ENCODE measurements at regions not wholly inside any gene's neighbourhood (a gene's known extent, or its start where the extent isn't known, plus 50 kb on each side); places are given as distances from the start of the nearest gene placed in this dataset.

GRCh38 chr1:29743264-29743663 is 506.9 kb downstream of the PTPRU start:
- Mint-ChIP-seq H3K9me3 (no peaks in the 10 kb centered on the region), H3K27me3 (peaks cover 4% of the 10 kb centered on the region), H3K4me3 (no peak overlapping the region), H3K4me1 (no peaks in the 10 kb centered on the region), H3K36me3 (ENCODE audit: low read depth) (no peaks in the 10 kb centered on the region), H3K27ac (no peak overlapping the region)
- ChIA-PET CTCF (no interaction called here), POLR2A (no interaction called here)
- DNase-seq: no peak

DNA sequence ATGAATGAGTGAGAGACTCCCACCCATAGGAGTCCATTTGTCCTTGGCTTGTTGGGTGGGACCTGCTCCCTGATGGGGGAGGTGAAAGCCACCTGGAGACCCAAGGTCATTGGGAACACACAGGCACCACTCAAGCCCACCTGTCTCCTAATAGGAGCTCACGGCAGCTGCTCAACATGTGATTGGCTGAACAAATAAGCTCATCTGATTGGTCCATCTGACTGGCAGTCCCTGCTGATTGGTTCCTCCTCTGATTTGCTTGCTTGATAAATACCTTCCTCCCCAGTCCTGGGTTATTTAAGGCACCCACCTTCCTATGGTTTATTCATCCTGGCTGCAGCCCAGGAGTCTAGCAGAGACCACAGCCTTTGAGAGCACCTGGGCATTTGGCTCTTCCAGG is 502.9 kb downstream of the PTPRU start:
- Mint-ChIP-seq H3K36me3 (ENCODE audit: low read depth) (no peaks in the 10 kb centered on the region), H3K4me1 (no peaks in the 10 kb centered on the region), H3K27me3 (peaks cover 4% of the 10 kb centered on the region), H3K27ac (no peak overlapping the region), H3K4me3 (no peak overlapping the region), H3K9me3 (no peaks in the 10 kb centered on the region)
- ChIA-PET CTCF (no interaction called here), POLR2A (no interaction called here)
- DNase-seq: no peak

GRCh38 chr1:29736582-29737188 is 500.4 kb downstream of the PTPRU start:
- Mint-ChIP-seq H3K27me3 (no peaks in the 10 kb centered on the region), H3K27ac (no peak overlapping the region), H3K4me1 (peaks cover 3% of the 10 kb centered on the region), H3K9me3 (no peaks in the 10 kb centered on the region), H3K36me3 (ENCODE audit: low read depth) (no peaks in the 10 kb centered on the region), H3K4me3 (no peak overlapping the region)
- ChIA-PET POLR2A (no interaction called here), CTCF (interaction anchor here (1.3 kb wide), 1 partner anchor 15 kb away, joined by 4 read pairs; no protein-coding TSS in a partner anchor)
- DNase-seq: peak; percentile 45

- Mint-ChIP-seq H3K4me1 (peaks cover 3% of the 10 kb centered on the region), H3K9me3 (no peaks in the 10 kb centered on the region), H3K27me3 (no peaks in the 10 kb centered on the region), H3K36me3 (ENCODE audit: low read depth) (no peaks in the 10 kb centered on the region), H3K27ac (no peak overlapping the region), H3K4me3 (no peak overlapping the region)
- CTCF ChIA-PET: interaction anchor here (0.7 kb wide), 1 partner anchor 18 kb away, joined by 3 read pairs; no protein-coding TSS in a partner anchor
- DNase-seq: no peak
- POLR2A ChIA-PET: no interaction called here
These were observed 496.1 kb downstream of the PTPRU start for GRCh38 chr1:29732453-29732852.

- Mint-ChIP-seq H3K9me3 (no peaks in the 10 kb centered on the region), H3K4me1 (peaks cover 3% of the 10 kb centered on the region), H3K27ac (no peak overlapping the region), H3K36me3 (ENCODE audit: low read depth) (no peaks in the 10 kb centered on the region), H3K27me3 (no peaks in the 10 kb centered on the region), H3K4me3 (no peak overlapping the region)
- POLR2A ChIA-PET: no interaction called here
- CTCF ChIA-PET: no interaction called here
- DNase-seq: no peak
These were observed 494.3 kb downstream of the PTPRU start for GRCh38 chr1:29730623-29731022.

- Mint-ChIP-seq H3K9me3 (no peaks in the 10 kb centered on the region), H3K27ac (no peak overlapping the region)
- POLR2A ChIA-PET: no interaction called here
These were observed 493.0 kb downstream of the PTPRU start for GRCh38 chr1:29729281-29729680.

GRCh38 chr1:29728703-29729102 is 492.4 kb downstream of the PTPRU start:
- Mint-ChIP-seq H3K36me3 (ENCODE audit: low read depth) (peaks cover 3% of the 10 kb centered on the region), H3K4me1 (peaks cover 3% of the 10 kb centered on the region), H3K27ac (no peak overlapping the region), H3K9me3 (peaks cover 3% of the 10 kb centered on the region), H3K27me3 (no peaks in the 10 kb centered on the region), H3K4me3 (no peak overlapping the region)
- POLR2A ChIA-PET: no interaction called here
- no peak for DNase-seq
- CTCF ChIA-PET: no interaction called here

More at GRCh38 chr1:29729281-29729680, 493.0 kb downstream of the PTPRU start:
- no peak for DNase-seq
- Mint-ChIP-seq H3K36me3 (ENCODE audit: low read depth) (no peaks in the 10 kb centered on the region), H3K4me1 (peaks cover 3% of the 10 kb centered on the region), H3K4me3 (no peak overlapping the region), H3K27me3 (no peaks in the 10 kb centered on the region)
- CTCF ChIA-PET: no interaction called here

DNA sequence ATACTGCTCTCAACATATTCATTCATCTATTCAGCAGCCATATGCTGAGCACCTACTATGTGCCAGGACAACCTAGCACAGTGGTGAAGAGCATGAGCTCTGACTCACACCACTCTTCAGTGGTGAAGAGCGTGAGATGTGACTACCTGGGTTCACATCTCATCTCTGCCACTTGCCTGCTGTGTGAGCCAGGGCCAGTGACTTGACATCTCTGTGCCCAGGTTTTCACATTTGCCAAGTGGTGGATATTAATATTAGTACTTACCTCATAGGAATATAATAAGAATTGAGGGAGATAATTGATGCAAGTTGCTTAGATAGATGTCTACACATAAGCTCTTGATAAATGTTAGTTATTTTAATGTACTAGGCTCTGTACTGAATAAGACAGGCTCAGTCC is 488.9 kb downstream of the PTPRU start:
- POLR2A ChIA-PET: no interaction called here
- H3K4me1 Mint-ChIP-seq: no peaks in the 10 kb centered on the region
- peaks cover 3% of the 10 kb centered on the region for H3K36me3 Mint-ChIP-seq (ENCODE audit: low read depth)

GRCh38 chr1:29722598-29722997 is 486.3 kb downstream of the PTPRU start:
- ChIA-PET CTCF (no interaction called here), POLR2A (no interaction called here)
- Mint-ChIP-seq H3K27ac (no peak overlapping the region), H3K36me3 (ENCODE audit: low read depth) (peaks cover 3% of the 10 kb centered on the region), H3K27me3 (peaks cover 2% of the 10 kb centered on the region), H3K4me1 (peaks cover 15% of the 10 kb centered on the region), H3K4me3 (peak overlapping the region; percentile 27), H3K9me3 (peaks cover 14% of the 10 kb centered on the region)
- DNase-seq: no peak

More for the DNA sequence above, 488.9 kb downstream of the PTPRU start:
- DNase-seq: no peak
- peaks cover 14% of the 10 kb centered on the region for H3K9me3 Mint-ChIP-seq
- H3K4me3 Mint-ChIP-seq: no peak overlapping the region
- CTCF ChIA-PET: interaction anchor here (0.5 kb wide), 1 partner anchor 1868 kb away, joined by 4 read pairs; no protein-coding TSS in a partner anchor
- no peaks in the 10 kb centered on the region for H3K27me3 Mint-ChIP-seq
- H3K27ac Mint-ChIP-seq: no peak overlapping the region

- H3K27ac Mint-ChIP-seq: no peak overlapping the region
- CTCF ChIA-PET: no interaction called here
These were observed 482.9 kb downstream of the PTPRU start for GRCh38 chr1:29719253-29719652.

DNA sequence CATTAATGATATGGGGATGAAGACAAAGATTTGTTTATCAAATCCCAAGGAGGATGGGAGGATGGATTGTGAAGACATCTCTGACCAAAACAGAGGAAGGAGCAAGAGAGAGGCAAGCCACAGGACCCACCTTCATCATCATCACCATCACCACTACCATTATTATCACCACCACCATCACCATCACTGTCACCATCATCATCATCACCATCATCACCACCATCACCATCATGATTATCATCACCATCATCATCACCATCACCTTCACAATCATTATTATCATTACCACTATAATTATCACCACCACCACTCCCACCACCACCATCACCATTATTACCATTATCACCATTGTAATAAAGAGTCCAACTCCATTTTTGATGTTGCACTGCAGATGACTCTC is 482.5 kb downstream of the PTPRU start:
- no peak for DNase-seq
- POLR2A ChIA-PET: no interaction called here
- Mint-ChIP-seq H3K27ac (no peak overlapping the region), H3K4me3 (no peak overlapping the region), H3K9me3 (peaks cover 11% of the 10 kb centered on the region), H3K36me3 (ENCODE audit: low read depth) (peaks cover 2% of the 10 kb centered on the region), H3K27me3 (peaks cover 2% of the 10 kb centered on the region), H3K4me1 (peaks cover 16% of the 10 kb centered on the region)
- CTCF ChIA-PET: no interaction called here

More at GRCh38 chr1:29719253-29719652, 482.9 kb downstream of the PTPRU start:
- no peak for DNase-seq
- POLR2A ChIA-PET: no interaction called here
- peaks cover 15% of the 10 kb centered on the region for H3K4me1 Mint-ChIP-seq
- H3K27me3 Mint-ChIP-seq: peaks cover 2% of the 10 kb centered on the region
- H3K4me3 Mint-ChIP-seq: no peak overlapping the region
- H3K36me3 Mint-ChIP-seq (ENCODE audit: low read depth): peaks cover 3% of the 10 kb centered on the region
- H3K9me3 Mint-ChIP-seq: peaks cover 14% of the 10 kb centered on the region

DNA sequence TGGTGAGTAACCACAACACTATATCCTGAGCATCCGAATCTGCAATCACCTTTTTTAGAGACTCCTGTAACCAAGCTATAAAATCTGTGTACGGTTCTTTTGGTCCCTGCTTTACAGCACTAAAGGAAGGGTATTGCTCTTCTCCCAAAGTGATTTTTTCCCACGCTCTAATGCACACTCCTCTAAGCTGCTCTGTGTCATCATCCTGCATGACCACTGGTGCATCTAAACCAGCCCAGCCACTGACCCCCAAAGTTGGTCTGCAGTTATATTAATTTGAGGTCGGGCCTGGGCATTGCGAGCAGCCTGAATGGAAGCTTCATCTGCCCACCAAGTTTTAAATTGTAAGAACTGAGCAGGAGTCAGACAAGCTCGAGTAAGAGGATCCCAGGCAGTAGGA is 480.0 kb downstream of the PTPRU start:
- DNase-seq: no peak
- CTCF ChIA-PET: no interaction called here
- POLR2A ChIA-PET: no interaction called here
- Mint-ChIP-seq H3K27ac (no peak overlapping the region), H3K27me3 (peaks cover 5% of the 10 kb centered on the region), H3K9me3 (peaks cover 4% of the 10 kb centered on the region), H3K36me3 (ENCODE audit: low read depth) (no peaks in the 10 kb centered on the region), H3K4me3 (no peak overlapping the region), H3K4me1 (peaks cover 33% of the 10 kb centered on the region)

DNA sequence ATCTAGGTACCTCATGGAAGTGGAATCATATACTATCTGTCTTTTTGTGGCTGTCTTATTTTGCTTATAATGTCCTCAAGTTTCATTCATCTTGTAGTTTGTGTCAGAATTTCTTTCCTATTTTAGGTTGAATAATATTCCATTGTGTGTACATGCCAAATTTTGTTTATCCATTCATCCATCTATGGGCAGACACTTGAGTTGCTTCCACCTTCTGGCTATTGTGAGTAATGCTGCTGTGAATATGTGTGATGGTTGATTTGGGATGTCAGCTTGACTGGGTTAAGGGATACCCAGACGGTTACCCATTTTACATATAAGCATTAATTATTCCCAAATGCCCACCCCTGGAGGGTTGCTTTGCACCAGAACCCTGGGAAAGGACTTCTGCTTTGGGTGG is 477.5 kb downstream of the PTPRU start:
- peaks cover 47% of the 10 kb centered on the region for H3K4me1 Mint-ChIP-seq
- no peaks in the 10 kb centered on the region for H3K9me3 Mint-ChIP-seq
- CTCF ChIA-PET: interaction anchor here (1.2 kb wide), 1 partner anchor 9 kb away, joined by 4 read pairs; no protein-coding TSS in a partner anchor
- no peak overlapping the region for H3K27ac Mint-ChIP-seq
- no peak overlapping the region for H3K4me3 Mint-ChIP-seq
- peaks cover 2% of the 10 kb centered on the region for H3K27me3 Mint-ChIP-seq
- DNase-seq: no peak
- H3K36me3 Mint-ChIP-seq (ENCODE audit: low read depth): no peaks in the 10 kb centered on the region
- POLR2A ChIA-PET: no interaction called here

DNA sequence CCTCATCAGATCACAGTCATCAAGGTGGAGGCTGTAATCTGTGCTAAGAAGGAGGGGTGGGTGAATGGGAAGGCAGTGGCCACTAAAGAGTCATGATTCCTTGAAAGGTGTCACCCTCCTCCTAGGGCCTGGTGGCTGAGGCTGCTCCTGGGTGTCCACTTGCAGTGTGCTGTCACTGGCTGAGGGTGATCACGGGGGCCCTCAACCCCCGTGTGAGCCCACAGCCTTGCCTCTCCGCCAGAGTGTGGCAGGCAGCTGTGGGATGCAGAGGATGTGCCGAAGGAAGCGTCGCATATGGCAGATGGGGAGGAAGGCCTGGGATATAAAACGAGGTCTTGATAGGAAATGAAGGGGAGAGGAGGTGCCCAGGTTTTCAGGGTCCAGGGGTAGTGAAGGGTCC is 476.5 kb downstream of the PTPRU start:
- Mint-ChIP-seq H3K4me3 (no peak overlapping the region), H3K27ac (no peak overlapping the region), H3K27me3 (peaks cover 2% of the 10 kb centered on the region), H3K36me3 (ENCODE audit: low read depth) (no peaks in the 10 kb centered on the region), H3K9me3 (no peaks in the 10 kb centered on the region), H3K4me1 (peaks cover 47% of the 10 kb centered on the region)
- ChIA-PET CTCF (no interaction called here), POLR2A (no interaction called here)
- DNase-seq: no peak
